ENCODE measurements at regions not wholly inside any gene's neighbourhood (a gene's known extent, or its start where the extent isn't known, plus 50 kb on each side); places are given as distances from the start of the nearest gene placed in this dataset.

- TF ChIP-seq CTCF (IDR thresholded peaks at IDR 0.05) = no peak
- no peak for TF ChIP-seq EP300 (IDR thresholded peaks at IDR 0.05)
- no peak for TF ChIP-seq POLR2AphosphoS5 (IDR thresholded peaks at IDR 0.05)
- TF ChIP-seq POLR2A (IDR thresholded peaks at IDR 0.05) = no peak
Observed at GRCh38 chr21:28833609-28834008, 159.1 kb downstream of the LTN1 start.
